Activated naive CD4-positive, alpha-beta T cell treated with Interleukin-2 at 50 U/mL for 16 hours (primary cell): ENCODE measurements at regions not wholly inside any gene's neighbourhood (a gene's known extent, or its start where the extent isn't known, plus 50 kb on each side); places are given as distances from the start of the nearest gene placed in this dataset.

Experiments
- DNase-seq: peaks from one replicate; pipeline ENCODE4 v3.0.0-alpha.2; 2020

- no peak for DNase-seq
Observed at GRCh38 chr19:23855676-23856075, 59.0 kb upstream of the ZNF726 start.

- DNase-seq = no peak
Observed at GRCh38 chr19:23851966-23852365, 62.7 kb upstream of the ZNF726 start.

DNA sequence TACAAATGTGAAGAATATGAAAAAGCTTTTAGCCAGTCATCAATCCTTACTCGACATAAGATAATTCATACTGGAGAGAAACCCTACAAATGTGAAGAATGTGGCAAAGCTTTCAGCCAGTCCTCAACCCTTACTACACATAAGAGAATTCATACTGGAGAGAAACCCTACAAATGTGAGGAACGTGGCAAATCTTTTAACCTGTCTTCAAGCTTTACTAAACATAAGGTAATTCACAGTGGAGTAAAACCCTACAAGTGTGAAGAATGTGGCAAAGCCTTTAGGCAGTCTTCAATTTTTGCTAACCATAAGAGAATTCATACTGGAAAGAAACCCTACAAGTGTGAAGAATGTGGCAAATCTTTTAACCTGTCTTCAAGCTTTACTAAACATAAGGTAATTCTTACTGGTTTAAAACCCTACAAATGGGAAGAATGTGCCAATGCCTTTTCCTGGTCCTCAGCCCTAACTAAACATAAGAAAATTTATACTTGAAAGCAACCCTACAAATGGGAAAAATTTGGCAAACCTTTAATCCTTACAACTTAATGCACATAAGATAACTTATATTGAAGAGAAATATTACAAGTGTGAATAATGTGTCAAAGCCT lies 74.1 kb upstream of the ZNF681 start:
- no peak for DNase-seq

DNA sequence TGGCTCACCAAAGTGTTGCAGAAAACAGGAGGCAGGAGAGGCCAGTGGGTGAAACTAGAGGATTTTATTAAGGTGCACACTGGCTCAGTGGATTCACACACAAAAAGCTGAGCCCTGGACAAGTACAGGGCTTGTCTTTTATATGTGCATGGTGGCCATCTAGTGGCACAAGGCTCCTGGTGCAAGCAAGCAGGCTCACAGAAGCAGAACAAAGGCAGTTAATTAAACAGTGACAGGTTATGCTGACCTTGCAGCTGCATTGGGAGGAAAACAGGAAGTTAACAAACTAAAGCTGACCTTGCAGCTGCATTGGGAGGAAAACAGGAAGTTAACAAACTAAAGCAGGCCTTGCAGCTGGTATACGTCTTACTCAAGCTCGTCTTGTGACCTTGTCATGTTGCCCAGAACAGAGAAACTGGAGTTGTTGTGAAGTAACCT lies 65.3 kb upstream of the ZNF681 start:
- DNase-seq = no peak

DNA sequence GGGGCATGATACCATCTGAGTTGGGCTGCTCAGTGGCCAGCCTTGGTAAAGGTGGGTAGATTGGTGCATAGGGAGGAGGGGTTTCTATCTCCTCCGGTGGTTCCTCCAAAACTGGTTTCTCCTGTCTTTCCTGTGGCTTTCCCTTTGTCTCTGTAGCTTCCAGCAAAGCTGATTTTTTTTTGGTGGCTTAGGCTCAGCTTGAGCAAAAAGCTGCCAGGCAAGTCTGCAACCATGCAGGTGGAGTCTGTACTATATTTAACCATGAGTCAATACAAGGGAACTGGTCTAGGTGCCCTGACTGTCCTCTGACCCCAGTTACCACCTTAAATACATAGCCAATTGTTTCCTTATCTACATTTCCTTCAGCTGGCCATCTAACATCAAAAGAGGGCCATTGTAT lies 64.0 kb upstream of the ZNF681 start:
- DNase-seq = no peak

GRCh38 chr19:23817519-23817918 lies 58.8 kb upstream of the ZNF681 start:
- DNase-seq = peak; percentile 32

DNA sequence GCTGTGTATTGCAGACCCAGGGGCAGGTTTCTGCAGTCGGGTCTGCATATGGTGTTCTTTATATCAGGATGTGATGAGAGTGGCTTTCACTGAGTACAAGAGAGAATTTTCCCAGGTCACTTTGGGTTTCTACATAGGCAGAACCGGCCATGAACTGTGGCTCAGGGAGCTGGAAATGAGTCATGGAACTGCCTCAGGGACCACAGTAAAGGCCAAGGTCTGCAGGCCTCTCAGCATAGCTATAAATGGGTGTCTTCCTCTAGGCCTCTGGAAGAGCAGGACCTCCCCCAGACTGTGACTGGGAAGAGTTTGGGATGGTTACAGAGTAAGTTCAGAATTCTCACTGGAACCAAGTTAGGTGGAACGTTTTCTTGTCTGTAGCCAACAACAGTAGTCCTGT lies 51.8 kb upstream of the ZNF681 start:
- DNase-seq = no peak
